ENCODE measurements at regions not wholly inside any gene's neighbourhood (a gene's known extent, or its start where the extent isn't known, plus 50 kb on each side); places are given as distances from the start of the nearest gene placed in this dataset.

- in situ Hi-C loops (cut with MboI; ENCODE audit: low sequenced_read_pairs): no loop called here
These were observed 1203.3 kb upstream of the CELF2 start for GRCh38 chr10:9814285-9814864.

DNA sequence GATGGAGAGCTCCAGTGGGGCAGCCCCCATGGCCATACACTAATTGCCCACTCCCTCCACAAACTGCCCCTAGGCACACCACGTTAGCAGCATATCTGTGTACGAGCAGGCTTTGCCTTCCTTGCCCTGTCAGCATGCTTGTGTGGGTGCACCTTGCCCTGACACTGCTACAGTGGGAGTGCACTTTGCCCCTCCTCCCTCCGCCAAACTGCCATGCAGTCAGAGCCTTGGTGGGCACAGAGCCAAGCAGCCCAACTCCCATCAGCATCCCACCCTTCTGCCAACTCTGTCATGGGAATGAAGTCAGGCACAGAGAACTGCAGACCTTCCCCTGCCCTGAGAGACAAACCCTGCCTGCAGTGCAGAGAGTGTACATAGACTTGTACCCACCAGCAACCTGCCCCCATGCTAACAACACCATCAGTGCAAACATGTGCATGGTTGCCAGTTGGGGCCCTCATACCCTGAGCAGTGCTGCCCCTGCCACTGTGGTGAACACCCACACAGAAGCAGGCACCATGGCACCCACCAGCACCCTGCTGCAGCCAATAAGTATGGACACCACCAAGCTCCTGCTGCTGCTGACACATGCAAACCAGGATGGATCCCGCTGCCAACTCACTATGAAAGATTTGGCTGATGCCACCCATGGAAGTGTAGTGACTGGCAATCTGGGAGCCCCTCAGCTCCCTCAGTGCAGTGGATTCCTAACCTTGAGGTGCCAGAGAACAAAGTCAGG lies 1197.7 kb upstream of the CELF2 start:
- Histone ChIP-seq H3K4me3 (no peak overlapping the region), H3K27me3 (ENCODE audit: low read depth) (no peaks in the 10 kb centered on the region), H3K9me3 (no peaks in the 10 kb centered on the region), H3K4me1 (no peaks in the 10 kb centered on the region), H3K36me3 (replicated peaks) (no peaks in the 10 kb centered on the region)
- DNase-seq (ENCODE audit: low spot score in 2 of 2): no peak
- in situ Hi-C loops (cut with MboI; ENCODE audit: low sequenced_read_pairs): no loop called here

More at GRCh38 chr10:9814285-9814864, 1203.3 kb upstream of the CELF2 start:
- no peaks in the 10 kb centered on the region for H3K36me3 ChIP-seq (replicated peaks)
- H3K27me3 ChIP-seq (ENCODE audit: low read depth): no peaks in the 10 kb centered on the region
- no peaks in the 10 kb centered on the region for H3K4me1 ChIP-seq
- H3K9me3 ChIP-seq: no peaks in the 10 kb centered on the region
- no peak overlapping the region for H3K4me3 ChIP-seq
- DNase-seq (ENCODE audit: low spot score in 2 of 2): no peak

GRCh38 chr10:9823268-9823930 lies 1194.3 kb upstream of the CELF2 start:
- Histone ChIP-seq H3K4me3 (no peak overlapping the region), H3K4me1 (no peaks in the 10 kb centered on the region), H3K27me3 (ENCODE audit: low read depth) (no peaks in the 10 kb centered on the region), H3K9me3 (no peaks in the 10 kb centered on the region), H3K36me3 (replicated peaks) (no peaks in the 10 kb centered on the region)
- in situ Hi-C loops (cut with MboI; ENCODE audit: low sequenced_read_pairs): no loop called here
- DNase-seq (ENCODE audit: low spot score in 2 of 2): no peak

DNA sequence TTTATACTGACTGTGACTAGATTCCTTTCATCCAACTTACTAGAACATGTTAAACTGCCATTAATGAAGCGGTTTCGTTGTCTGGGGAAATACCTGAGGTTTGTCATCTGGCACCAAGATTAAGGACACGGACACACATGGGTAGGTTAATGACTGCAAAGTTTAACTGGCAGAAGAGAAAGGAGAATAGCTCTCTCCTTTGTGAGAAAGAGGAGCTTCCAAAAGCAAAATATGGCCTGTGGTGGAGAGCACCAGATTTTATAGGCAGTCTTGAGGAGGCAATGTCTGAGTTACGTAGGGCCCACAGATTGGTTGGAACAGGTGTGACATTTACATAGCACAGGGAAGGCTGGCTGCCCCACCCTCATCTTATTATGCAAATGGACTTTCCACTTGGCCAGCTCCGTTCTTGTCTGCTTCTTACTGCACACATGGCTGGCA lies 1193.0 kb upstream of the CELF2 start:
- in situ Hi-C loops (cut with MboI; ENCODE audit: low sequenced_read_pairs): no loop called here
- Histone ChIP-seq H3K4me1 (no peaks in the 10 kb centered on the region), H3K36me3 (replicated peaks) (no peaks in the 10 kb centered on the region), H3K4me3 (no peak overlapping the region), H3K27me3 (ENCODE audit: low read depth) (no peaks in the 10 kb centered on the region), H3K9me3 (no peaks in the 10 kb centered on the region)
- DNase-seq (ENCODE audit: low spot score in 2 of 2): peak in 1 of 2 experiments; percentile 15

- in situ Hi-C loops (cut with MboI; ENCODE audit: low sequenced_read_pairs): no loop called here
- H3K36me3 ChIP-seq (replicated peaks): no peaks in the 10 kb centered on the region
- no peaks in the 10 kb centered on the region for H3K9me3 ChIP-seq
- H3K4me1 ChIP-seq: no peaks in the 10 kb centered on the region
- no peaks in the 10 kb centered on the region for H3K27me3 ChIP-seq (ENCODE audit: low read depth)
- no peak for DNase-seq (ENCODE audit: low spot score in 2 of 2)
- H3K4me3 ChIP-seq: no peak overlapping the region
These were observed 1192.1 kb upstream of the CELF2 start for GRCh38 chr10:9825491-9826018.

DNA sequence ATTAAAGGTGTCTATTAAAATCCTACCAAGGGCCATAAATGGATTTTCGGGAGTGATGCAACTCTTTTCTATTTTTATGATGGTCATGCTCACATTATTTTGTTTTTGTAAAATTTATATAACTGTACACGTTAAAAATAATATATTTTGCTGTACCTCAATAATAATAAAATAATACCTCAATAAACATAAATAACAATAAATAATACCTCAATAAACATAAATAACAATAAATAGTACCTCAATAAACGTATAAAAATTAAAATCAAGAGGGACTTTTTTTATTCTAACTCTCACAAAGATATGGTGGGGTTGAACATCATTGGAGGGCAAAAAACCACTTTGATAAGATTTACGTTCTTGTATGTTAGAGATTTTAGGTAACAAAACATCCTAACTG lies 1189.6 kb upstream of the CELF2 start:
- Histone ChIP-seq H3K9me3 (no peaks in the 10 kb centered on the region), H3K36me3 (replicated peaks) (no peaks in the 10 kb centered on the region), H3K4me1 (no peaks in the 10 kb centered on the region), H3K4me3 (no peak overlapping the region), H3K27me3 (ENCODE audit: low read depth) (no peaks in the 10 kb centered on the region)
- no peak for DNase-seq (ENCODE audit: low spot score in 2 of 2)
- in situ Hi-C loops (cut with MboI; ENCODE audit: low sequenced_read_pairs): no loop called here

GRCh38 chr10:9833942-9834341 lies 1183.7 kb upstream of the CELF2 start:
- H3K4me1 ChIP-seq: no peaks in the 10 kb centered on the region
- peak in 1 of 2 experiments; percentile 49 for DNase-seq (ENCODE audit: low spot score in 2 of 2)
- no peaks in the 10 kb centered on the region for H3K36me3 ChIP-seq (replicated peaks)
- H3K27me3 ChIP-seq (ENCODE audit: low read depth): no peaks in the 10 kb centered on the region
- in situ Hi-C loops (cut with MboI; ENCODE audit: low sequenced_read_pairs): no loop called here
- H3K4me3 ChIP-seq: no peak overlapping the region
- no peaks in the 10 kb centered on the region for H3K9me3 ChIP-seq

GRCh38 chr10:9834434-9834833 lies 1183.2 kb upstream of the CELF2 start:
- Histone ChIP-seq H3K4me1 (no peaks in the 10 kb centered on the region), H3K9me3 (no peaks in the 10 kb centered on the region), H3K4me3 (no peak overlapping the region), H3K27me3 (ENCODE audit: low read depth) (no peaks in the 10 kb centered on the region), H3K36me3 (replicated peaks) (no peaks in the 10 kb centered on the region)
- DNase-seq (ENCODE audit: low spot score in 2 of 2): no peak
- in situ Hi-C loops (cut with MboI; ENCODE audit: low sequenced_read_pairs): no loop called here

- Histone ChIP-seq H3K4me3 (no peak overlapping the region), H3K9me3 (no peaks in the 10 kb centered on the region; the same call in 1 of the 2 replicates), H3K4me1 (no peaks in the 10 kb centered on the region; the same call in 1 of the 2 replicates), H3K27me3 (ENCODE audit: low read depth) (no peaks in the 10 kb centered on the region), H3K36me3 (replicated peaks) (no peaks in the 10 kb centered on the region)
- in situ Hi-C loops (cut with MboI; ENCODE audit: low sequenced_read_pairs): no loop called here
- peak in 1 of 2 experiments; percentile 58 for DNase-seq (ENCODE audit: low spot score in 2 of 2)
These were observed 1172.6 kb upstream of the CELF2 start for GRCh38 chr10:9845075-9845474.

DNA sequence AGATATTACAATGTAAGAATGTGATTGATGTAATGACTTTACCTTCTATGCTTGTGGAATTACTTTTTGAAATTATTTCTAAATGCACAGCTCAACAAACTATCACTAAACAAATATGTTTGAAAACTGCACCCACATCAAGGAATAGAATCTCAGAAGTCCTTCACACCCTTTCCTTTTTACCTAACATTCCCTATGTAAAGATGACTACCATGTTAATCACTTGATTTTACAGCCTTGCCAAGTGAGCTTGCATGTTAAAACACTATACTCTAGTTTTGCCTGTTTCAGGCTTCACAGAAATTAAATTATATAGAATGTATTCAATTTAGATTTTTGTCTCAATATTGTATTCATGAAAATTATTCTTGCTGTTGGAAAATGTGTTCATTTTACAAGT lies 1169.4 kb upstream of the CELF2 start:
- no peaks in the 10 kb centered on the region; the same call in 1 of the 2 replicates for H3K4me1 ChIP-seq
- H3K9me3 ChIP-seq: no peaks in the 10 kb centered on the region; the same call in 1 of the 2 replicates
- no peak for DNase-seq (ENCODE audit: low spot score in 2 of 2)
- H3K27me3 ChIP-seq (ENCODE audit: low read depth): no peaks in the 10 kb centered on the region
- H3K36me3 ChIP-seq (replicated peaks): no peaks in the 10 kb centered on the region
- in situ Hi-C loops (cut with MboI; ENCODE audit: low sequenced_read_pairs): no loop called here
- no peak overlapping the region for H3K4me3 ChIP-seq

DNA sequence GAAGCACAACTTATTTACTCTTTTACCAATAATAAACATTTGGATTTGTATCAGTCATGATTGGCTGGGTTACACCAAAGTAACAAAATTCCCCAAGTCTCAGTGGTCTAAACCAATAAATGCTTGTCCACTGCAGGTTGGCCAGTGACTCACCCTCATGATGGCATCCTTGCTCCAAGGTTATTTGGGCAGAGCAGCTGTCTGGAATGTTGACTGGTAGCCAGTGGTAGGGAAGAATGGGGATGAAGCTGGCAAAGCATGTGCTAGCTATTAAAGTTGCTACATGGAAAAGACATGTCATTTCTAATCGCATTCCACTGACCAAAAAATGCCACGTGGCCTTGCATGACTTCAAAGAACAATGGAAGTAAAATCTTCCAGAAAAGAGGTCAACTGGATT lies 1168.7 kb upstream of the CELF2 start:
- Histone ChIP-seq H3K36me3 (replicated peaks) (no peaks in the 10 kb centered on the region), H3K4me1 (no peaks in the 10 kb centered on the region; the same call in 1 of the 2 replicates), H3K9me3 (no peaks in the 10 kb centered on the region; the same call in 1 of the 2 replicates), H3K4me3 (no peak overlapping the region), H3K27me3 (ENCODE audit: low read depth) (no peaks in the 10 kb centered on the region)
- in situ Hi-C loops (cut with MboI; ENCODE audit: low sequenced_read_pairs): no loop called here
- no peak for DNase-seq (ENCODE audit: low spot score in 2 of 2)

DNA sequence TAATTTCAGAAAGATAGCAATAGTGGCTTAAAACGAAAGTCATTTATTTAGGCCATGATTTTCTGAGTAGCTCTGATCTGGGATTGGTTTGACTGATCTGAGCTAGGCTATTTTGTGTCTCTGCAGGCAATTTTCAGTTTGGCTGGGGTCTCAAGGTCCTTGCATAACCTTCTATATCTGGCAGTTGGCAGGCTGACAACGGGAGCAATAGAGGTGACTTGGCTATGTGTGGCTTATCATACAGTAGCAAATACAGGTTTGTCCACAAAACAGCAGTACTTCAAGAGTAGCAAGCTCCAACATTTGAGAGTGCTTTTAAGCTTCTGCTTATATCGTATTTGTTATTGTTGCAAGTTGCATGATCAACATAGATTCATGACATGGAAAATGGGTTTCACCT lies 1167.3 kb upstream of the CELF2 start:
- Histone ChIP-seq H3K4me1 (no peaks in the 10 kb centered on the region; the same call in 1 of the 2 replicates), H3K27me3 (ENCODE audit: low read depth) (no peaks in the 10 kb centered on the region), H3K36me3 (replicated peaks) (no peaks in the 10 kb centered on the region), H3K9me3 (no peaks in the 10 kb centered on the region), H3K4me3 (no peak overlapping the region)
- in situ Hi-C loops (cut with MboI; ENCODE audit: low sequenced_read_pairs): no loop called here
- DNase-seq (ENCODE audit: low spot score in 2 of 2): no peak

DNA sequence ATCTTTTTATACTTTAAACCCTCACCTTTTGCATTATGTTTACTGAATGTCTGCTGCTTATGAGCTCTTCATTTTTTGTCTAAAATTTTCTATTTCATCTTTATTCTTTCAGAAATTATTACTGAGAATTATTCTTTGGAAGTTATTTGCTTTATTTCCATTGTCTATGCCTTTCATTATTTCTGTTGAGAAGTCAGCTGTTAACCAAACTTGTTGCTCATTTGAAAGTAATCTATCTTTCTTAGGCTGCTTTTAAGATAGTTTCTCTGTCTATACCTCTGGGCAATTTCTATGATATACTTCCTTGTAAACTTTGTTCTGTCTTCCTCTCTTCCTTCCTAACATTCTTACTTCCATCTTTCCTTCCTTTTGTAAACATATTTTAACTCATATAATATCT lies 1165.9 kb upstream of the CELF2 start:
- H3K36me3 ChIP-seq (replicated peaks): no peaks in the 10 kb centered on the region
- no peaks in the 10 kb centered on the region for H3K27me3 ChIP-seq (ENCODE audit: low read depth)
- in situ Hi-C loops (cut with MboI; ENCODE audit: low sequenced_read_pairs): no loop called here
- no peaks in the 10 kb centered on the region for H3K9me3 ChIP-seq
- no peak overlapping the region for H3K4me3 ChIP-seq
- H3K4me1 ChIP-seq: no peaks in the 10 kb centered on the region
- DNase-seq (ENCODE audit: low spot score in 2 of 2): no peak

All from HAP-1 (cell line).